Activated gamma-delta T cell treated with anti-CD3 and anti-CD28 coated beads, Interleukin-2, amount 50 U/mL, for 16 hours (primary cell): ENCODE measurements at regions not wholly inside any gene's neighbourhood (a gene's known extent, or its start where the extent isn't known, plus 50 kb on each side); places are given as distances from the start of the nearest gene placed in this dataset.

Source experiments
- DNase-seq: peaks from one replicate; pipeline ENCODE4 v3.0.0-alpha.2; 2020; ENCODE audit warnings: low read depth

- no peak for DNase-seq
These were observed 186.2 kb downstream of the CXCL12 start for GRCh38 chr10:44198780-44199097.

- no peak for DNase-seq
These were observed 186.7 kb downstream of the CXCL12 start for GRCh38 chr10:44198096-44198779.

GRCh38 chr10:44197646-44198045 is 187.3 kb downstream of the CXCL12 start:
- no peak for DNase-seq

GRCh38 chr10:44196336-44196735 is 188.6 kb downstream of the CXCL12 start:
- DNase-seq, result no peak

GRCh38 chr10:44196008-44196320 is 188.9 kb downstream of the CXCL12 start:
- no peak for DNase-seq

GRCh38 chr10:44195112-44196007 is 189.5 kb downstream of the CXCL12 start:
- no peak for DNase-seq

GRCh38 chr10:44194435-44194834 is 190.5 kb downstream of the CXCL12 start:
- no peak for DNase-seq

GRCh38 chr10:44193567-44194220 is 191.2 kb downstream of the CXCL12 start:
- no peak for DNase-seq

GRCh38 chr10:44193166-44193565 is 191.7 kb downstream of the CXCL12 start:
- no peak for DNase-seq

GRCh38 chr10:44192435-44192834 is 192.5 kb downstream of the CXCL12 start:
- no peak for DNase-seq

- DNase-seq, result no peak
These were observed 194.4 kb downstream of the CXCL12 start for GRCh38 chr10:44190541-44190940.

GRCh38 chr10:44186821-44187220 is 198.1 kb downstream of the CXCL12 start:
- no peak for DNase-seq

GRCh38 chr10:44186150-44186549 is 198.7 kb downstream of the CXCL12 start:
- DNase-seq, result no peak

GRCh38 chr10:44185315-44185666 is 199.6 kb downstream of the CXCL12 start:
- no peak for DNase-seq

GRCh38 chr10:44184633-44185314 is 200.1 kb downstream of the CXCL12 start:
- DNase-seq, result no peak

GRCh38 chr10:44183667-44184632 is 200.9 kb downstream of the CXCL12 start:
- DNase-seq, result no peak

GRCh38 chr10:44182909-44183308 is 202.0 kb downstream of the CXCL12 start:
- DNase-seq, result no peak

GRCh38 chr10:44180321-44181168 is 204.4 kb downstream of the CXCL12 start:
- no peak for DNase-seq

- DNase-seq, result no peak
These were observed 206.0 kb downstream of the CXCL12 start for GRCh38 chr10:44178856-44179255.

GRCh38 chr10:44178281-44178680 is 206.6 kb downstream of the CXCL12 start:
- no peak for DNase-seq

GRCh38 chr10:44177610-44178009 is 207.3 kb downstream of the CXCL12 start:
- no peak for DNase-seq
